Esophagus muscularis mucosa (tissue), 4 donors: ENCODE measurements at regions not wholly inside any gene's neighbourhood (a gene's known extent, or its start where the extent isn't known, plus 50 kb on each side); places are given as distances from the start of the nearest gene placed in this dataset.

ENCODE experiments used
- DNase-seq: peaks from one replicate; pipeline ENCODE4 v3.0.0-alpha.2; 2017; ENCODE audit errors: extremely low spot score
- H3K27ac ChIP-seq, 4 donors: fragments of 200-600 bp; sonication (generic); replicated peaks in 1 of 4; 1 replicate in 3 of 4; 2 replicates in 1 of 4; pipeline ENCODE4 v1.5.1; 2016 to 2019; ENCODE audit warnings: mild to moderate bottlenecking in 1 of 4
- H3K27me3 ChIP-seq, 4 donors: fragments of 200-600 bp; sonication (generic); one replicate each; pipeline versions ENCODE4 v1.5.1 to v1.6.0; 2016 to 2019
- H3K36me3 ChIP-seq, 4 donors: fragments of 200-600 bp; sonication (generic); one replicate each; pipeline ENCODE4 v1.5.1; 2016 to 2019
- H3K4me1 ChIP-seq, 4 donors: fragments of 200-600 bp; sonication (generic); one replicate each; pipeline ENCODE4 v1.5.1; 2016 to 2019
- H3K4me3 ChIP-seq, 4 donors: fragments of 200-600 bp; sonication (generic); 1 replicate in 2 of 4; 2 replicates in 2 of 4; pipeline ENCODE4 v1.5.1; 2016 to 2019; ENCODE audit warnings: mild to moderate bottlenecking in 4 of 4, moderate library complexity in 1 of 4
- H3K9me3 ChIP-seq, 4 donors: fragments of 200-600 bp; sonication (generic); 1 replicate in 3 of 4; 2 replicates in 1 of 4; pipeline ENCODE4 v1.5.1; 2016 to 2019
- CTCF ChIP-seq, 3 experiments: fragments of 200-600 bp in 2 of 3; fragments of 450-650 bp in 1 of 3; sonication (generic) in 2 of 3; IDR thresholded peaks; one replicate each; pipeline ENCODE4 v1.5.1; 2017 to 2019; ENCODE audit warnings: antibody characterized with exemption in 3 of 3, mild to moderate bottlenecking in 2 of 3, moderate library complexity in 1 of 3
- EP300 ChIP-seq: sonication (generic); formaldehyde crosslinking; IDR thresholded peaks from one replicate; pipeline ENCODE4 v1.6.1; 2017; ENCODE audit warnings: antibody characterized with exemption
- POLR2A ChIP-seq: fragments of 450-650 bp; IDR thresholded peaks from one replicate; pipeline ENCODE4 v1.6.1; 2017; ENCODE audit warnings: antibody characterized with exemption, moderate library complexity, mild to moderate bottlenecking, low read depth
- POLR2AphosphoS5 ChIP-seq, 2 donors: sonication (generic); formaldehyde crosslinking; IDR thresholded peaks; one replicate each; pipeline ENCODE4 v1.6.1; 2017; ENCODE audit warnings: antibody characterized with exemption in 2 of 2
- WGBS: methylation state at CpG from one replicate; pipeline ENCODE4 v1.1.5; 2018; 5-methylcytosine and 5-hydroxymethylcytosine counted together
- intact Hi-C: fragments of 100-400 bp; cut with DNase I; formaldehyde crosslinking; loops from one replicate; pipeline ENCODE4 v1.15.1; 2023

- TF ChIP-seq EP300, result no peak
- intact Hi-C loops, result no loop called here
- H3K4me3 ChIP-seq, result no peak overlapping the region
Measured at GRCh38 chr13:85501616-85502015, 297.6 kb downstream of the SLITRK6 start.

GRCh38 chr13:85500696-85501256 is 298.4 kb downstream of the SLITRK6 start:
- TF ChIP-seq POLR2AphosphoS5 (IDR thresholded peaks at IDR 0.05) (no peak), CTCF (IDR thresholded peaks at IDR 0.05) (no peak), EP300 (no peak), POLR2A (no peak)
- Histone ChIP-seq H3K36me3 (no peaks in the 10 kb centered on the region), H3K27ac (no peak overlapping the region), H3K9me3 (no peaks in the 10 kb centered on the region), H3K4me1 (no peaks in the 10 kb centered on the region), H3K4me3 (no peak overlapping the region), H3K27me3 (no peaks in the 10 kb centered on the region)
- 76% methylated on average over 3 of the region's 3 CpGs for WGBS
- intact Hi-C loops, result no loop called here
- no peak for DNase-seq

More at GRCh38 chr13:85501616-85502015, 297.6 kb downstream of the SLITRK6 start:
- Histone ChIP-seq H3K27ac (no peak overlapping the region), H3K4me1 (no peaks in the 10 kb centered on the region), H3K9me3 (no peaks in the 10 kb centered on the region), H3K36me3 (no peaks in the 10 kb centered on the region), H3K27me3 (no peaks in the 10 kb centered on the region)
- no peak for DNase-seq

- TF ChIP-seq EP300 (no peak), POLR2A (no peak), POLR2AphosphoS5 (IDR thresholded peaks at IDR 0.05) (no peak), CTCF (IDR thresholded peaks at IDR 0.05) (no peak)
- DNase-seq, result no peak
- no peaks in the 10 kb centered on the region for H3K27me3 ChIP-seq
- no peak overlapping the region for H3K4me3 ChIP-seq
- intact Hi-C loops, result no loop called here
- H3K27ac ChIP-seq, result no peak overlapping the region
- H3K9me3 ChIP-seq, result no peaks in the 10 kb centered on the region
- no peaks in the 10 kb centered on the region for H3K4me1 ChIP-seq
- 93% methylated on average over 6 of the region's 6 CpGs for WGBS
- H3K36me3 ChIP-seq, result no peaks in the 10 kb centered on the region
Measured at GRCh38 chr13:85498774-85499173, 300.4 kb downstream of the SLITRK6 start.

GRCh38 chr13:85497652-85498051 is 301.6 kb downstream of the SLITRK6 start:
- Histone ChIP-seq H3K4me1 (no peaks in the 10 kb centered on the region), H3K9me3 (no peaks in the 10 kb centered on the region), H3K27me3 (no peaks in the 10 kb centered on the region), H3K4me3 (no peak overlapping the region), H3K36me3 (no peaks in the 10 kb centered on the region), H3K27ac (no peak overlapping the region)
- intact Hi-C loops, result no loop called here
- TF ChIP-seq CTCF (IDR thresholded peaks at IDR 0.05), result no peak
- no peak for TF ChIP-seq POLR2AphosphoS5 (IDR thresholded peaks at IDR 0.05)
- no peak for TF ChIP-seq POLR2A
- TF ChIP-seq EP300, result no peak
- no peak for DNase-seq
- 29% methylated on average over 2 of the region's 2 CpGs for WGBS

GRCh38 chr13:85492283-85492682 is 306.9 kb downstream of the SLITRK6 start:
- TF ChIP-seq POLR2A, result no peak
- TF ChIP-seq EP300, result no peak
- no peak for TF ChIP-seq CTCF (IDR thresholded peaks at IDR 0.05)
- no peak for TF ChIP-seq POLR2AphosphoS5 (IDR thresholded peaks at IDR 0.05)
- no peaks in the 10 kb centered on the region for H3K36me3 ChIP-seq
- intact Hi-C loops, result no loop called here
- no peaks in the 10 kb centered on the region for H3K4me1 ChIP-seq
- H3K9me3 ChIP-seq, result no peaks in the 10 kb centered on the region
- no peak overlapping the region for H3K27ac ChIP-seq
- 58% methylated on average over 4 of the region's 4 CpGs for WGBS
- H3K4me3 ChIP-seq, result no peak overlapping the region
- no peak for DNase-seq
- H3K27me3 ChIP-seq, result no peaks in the 10 kb centered on the region
